WERI-Rb-1 (cell line): ENCODE measurements at regions not wholly inside any gene's neighbourhood (a gene's known extent, or its start where the extent isn't known, plus 50 kb on each side); places are given as distances from the start of the nearest gene placed in this dataset.

Experiments
- DNase-seq: peaks from one replicate; pipeline ENCODE4 v3.0.0-alpha.2; 2020
- H3K27ac ChIP-seq: fragments of 250-450 bp; sonication (Bioruptor Pico); 2 replicates; pipeline ENCODE4 v1.5.1; 2020; ENCODE audit warnings: mild to moderate bottlenecking, moderate library complexity
- H3K27me3 ChIP-seq: fragments of 250-450 bp; sonication (Bioruptor Pico); 2 replicates; pipeline ENCODE4 v1.5.1; 2021; ENCODE audit warnings: mild to moderate bottlenecking, low read depth, moderate library complexity; ENCODE audit not compliant: insufficient read depth, severe bottlenecking
- H3K36me3 ChIP-seq: fragments of 250-450 bp; sonication (Bioruptor Pico); 2 replicates; pipeline ENCODE4 v1.5.1; 2020; ENCODE audit warnings: mild to moderate bottlenecking, moderate library complexity
- H3K4me3 ChIP-seq: 2 replicates; pipeline ENCODE4 v1.5.1; 2011; ENCODE audit warnings: low read depth, mild to moderate bottlenecking, control low read depth, low read length
- H3K9me3 ChIP-seq: fragments of 250-450 bp; sonication (Bioruptor Pico); 2 replicates; pipeline ENCODE4 v1.5.1; 2021; ENCODE audit warnings: mild to moderate bottlenecking, moderate library complexity; ENCODE audit not compliant: severe bottlenecking
- CTCF ChIP-seq: IDR thresholded peaks from 2 replicates; pipeline ENCODE4 v1.5.1; 2011; ENCODE audit warnings: low read depth, mild to moderate bottlenecking, control low read depth, inconsistent platforms, low read length

- DNase-seq = no peak
Measured at GRCh38 chr3:31270010-31270409, 262.7 kb upstream of the STT3B start.

GRCh38 chr3:31274326-31275024, 258.2 kb upstream of the STT3B start:
- no peaks in the 10 kb centered on the region for H3K36me3 ChIP-seq
- no peaks in the 10 kb centered on the region for H3K9me3 ChIP-seq
- H3K27me3 ChIP-seq = no peaks in the 10 kb centered on the region
- no peak overlapping the region for H3K27ac ChIP-seq
- DNase-seq = no peak
- no peak for TF ChIP-seq CTCF
- H3K4me3 ChIP-seq = no peak overlapping the region

More at GRCh38 chr3:31270010-31270409, 262.7 kb upstream of the STT3B start:
- TF ChIP-seq CTCF = no peak
- Histone ChIP-seq H3K27ac (no peak overlapping the region), H3K36me3 (no peaks in the 10 kb centered on the region), H3K27me3 (no peaks in the 10 kb centered on the region), H3K4me3 (no peak overlapping the region), H3K9me3 (no peaks in the 10 kb centered on the region)

- H3K36me3 ChIP-seq = no peaks in the 10 kb centered on the region
- H3K27ac ChIP-seq = no peak overlapping the region
- H3K9me3 ChIP-seq = no peaks in the 10 kb centered on the region
- H3K27me3 ChIP-seq = no peaks in the 10 kb centered on the region
- DNase-seq = no peak
- no peak for TF ChIP-seq CTCF
- no peak overlapping the region for H3K4me3 ChIP-seq
Measured at GRCh38 chr3:31275038-31275572, 257.6 kb upstream of the STT3B start.

- Histone ChIP-seq H3K4me3 (no peak overlapping the region), H3K36me3 (no peaks in the 10 kb centered on the region), H3K27ac (no peak overlapping the region), H3K27me3 (no peaks in the 10 kb centered on the region), H3K9me3 (no peaks in the 10 kb centered on the region)
- DNase-seq = no peak
- TF ChIP-seq CTCF = no peak
Measured at GRCh38 chr3:31275583-31275982, 257.1 kb upstream of the STT3B start.

GRCh38 chr3:31277582-31277981, 255.1 kb upstream of the STT3B start:
- no peak overlapping the region for H3K27ac ChIP-seq
- H3K27me3 ChIP-seq = no peaks in the 10 kb centered on the region
- DNase-seq = no peak
- H3K9me3 ChIP-seq = no peaks in the 10 kb centered on the region
- H3K4me3 ChIP-seq = no peak overlapping the region
- no peaks in the 10 kb centered on the region for H3K36me3 ChIP-seq
- TF ChIP-seq CTCF = no peak

- TF ChIP-seq CTCF = no peak
- Histone ChIP-seq H3K27ac (no peak overlapping the region), H3K27me3 (no peaks in the 10 kb centered on the region), H3K9me3 (no peaks in the 10 kb centered on the region), H3K4me3 (no peak overlapping the region), H3K36me3 (no peaks in the 10 kb centered on the region)
- no peak for DNase-seq
Measured at GRCh38 chr3:31278532-31278931, 254.2 kb upstream of the STT3B start.
